ENCODE measurements at regions not wholly inside any gene's neighbourhood (a gene's known extent, or its start where the extent isn't known, plus 50 kb on each side); places are given as distances from the start of the nearest gene placed in this dataset.

- ChIA-PET POLR2A (no interaction called here), CTCF (no interaction called here)
- no peak overlapping the region for H3K27ac ChIP-seq (ENCODE audit: low read length in 2 of 2)
- H3K9ac ChIP-seq (ENCODE audit: low read length), result no peak overlapping the region
- Mint-ChIP-seq H3K9me3 (ENCODE audit: insufficient read depth) (no peaks in the 10 kb centered on the region), H3K27ac (no peak overlapping the region), H3K4me3 (no peak overlapping the region), H3K27me3 (no peaks in the 10 kb centered on the region), H3K4me1 (no peaks in the 10 kb centered on the region)
- H3K27me3 ChIP-seq (replicated peaks in 1 of 4; ENCODE audit: control extremely low read depth in 1 of 4, control insufficient read depth in 3 of 4, insufficient read depth in 4 of 4, low read length in 3 of 4), result no peaks in the 10 kb centered on the region
- H3K36me3 ChIP-seq (replicated peaks in 1 of 2; ENCODE audit: control extremely low read depth in 1 of 2, control insufficient read depth in 1 of 2, extremely low read depth in 1 of 2, insufficient read depth in 2 of 2, low read length in 1 of 2), result no peaks in the 10 kb centered on the region
- H3K4me2 ChIP-seq (replicated peaks; ENCODE audit: low read depth, low read length, poor library complexity, severe bottlenecking), result no peak overlapping the region
- no peak for ATAC-seq (ENCODE audit: low read depth)
- no peaks in the 10 kb centered on the region for H3K4me1 ChIP-seq (ENCODE audit: control insufficient read depth in 2 of 2, insufficient read depth in 2 of 2, low read length in 2 of 2)
- no CpG with 5 or more reads among the region's 2 CpGs for WGBS (ENCODE audit: insufficient coverage)
- no peak overlapping the region for H2AFZ ChIP-seq (ENCODE audit: insufficient read depth, low read depth, low read length, poor library complexity, severe bottlenecking)
- H4K20me1 ChIP-seq (ENCODE audit: control insufficient read depth, insufficient read depth, low read length, poor library complexity, severe bottlenecking), result no peaks in the 10 kb centered on the region
- intact Hi-C loops (cut with micrococcal nuclease), result no loop called here
- no peak overlapping the region for H3K4me3 ChIP-seq (ENCODE audit: control extremely low read depth in 1 of 5, extremely low read depth in 1 of 5, insufficient read depth in 1 of 5, low read depth in 2 of 5, low read length in 4 of 5)
- H3K79me2 ChIP-seq (ENCODE audit: control insufficient read depth, insufficient read depth, low read length), result no peaks in the 10 kb centered on the region
- DNase-seq, result no peak
- TF ChIP-seq EZH2 (IDR thresholded peaks at IDR 0.05; ENCODE audit: borderline replicate concordance, insufficient read depth, low read depth, low read length, poor library complexity, severe bottlenecking) (no peak), CTCF (IDR thresholded peaks at IDR 0.05) (no peak)
- peaks cover 0 to 3% (median 0%) of the 10 kb centered on the region in 3 donors for H3K9me3 ChIP-seq (ENCODE audit: control extremely low read depth in 1 of 3, control insufficient read depth in 2 of 3, insufficient read depth in 1 of 3, low read length in 2 of 3)
Measured at GRCh38 chr5:20223451-20223850, 235.5 kb upstream of the CDH18 start.

GRCh38 chr5:20215257-20215656 lies 227.3 kb upstream of the CDH18 start:
- DNase-seq (no peak), ATAC-seq (ENCODE audit: low read depth) (no peak)
- Histone ChIP-seq H3K36me3 (replicated peaks in 1 of 2; ENCODE audit: control extremely low read depth in 1 of 2, control insufficient read depth in 1 of 2, extremely low read depth in 1 of 2, insufficient read depth in 2 of 2, low read length in 1 of 2) (no peaks in the 10 kb centered on the region), H3K4me1 (ENCODE audit: control insufficient read depth in 2 of 2, insufficient read depth in 2 of 2, low read length in 2 of 2) (no peaks in the 10 kb centered on the region), H3K79me2 (ENCODE audit: control insufficient read depth, insufficient read depth, low read length) (no peaks in the 10 kb centered on the region), H3K4me2 (replicated peaks; ENCODE audit: low read depth, low read length, poor library complexity, severe bottlenecking) (no peak overlapping the region), H3K27ac (ENCODE audit: low read length in 2 of 2) (no peak overlapping the region), H3K4me3 (ENCODE audit: control extremely low read depth in 1 of 5, extremely low read depth in 1 of 5, insufficient read depth in 1 of 5, low read depth in 2 of 5, low read length in 4 of 5) (no peak overlapping the region), H4K20me1 (ENCODE audit: control insufficient read depth, insufficient read depth, low read length, poor library complexity, severe bottlenecking) (no peaks in the 10 kb centered on the region), H3K27me3 (replicated peaks in 1 of 4; ENCODE audit: control extremely low read depth in 1 of 4, control insufficient read depth in 3 of 4, insufficient read depth in 4 of 4, low read length in 3 of 4) (no peaks in the 10 kb centered on the region), H2AFZ (ENCODE audit: insufficient read depth, low read depth, low read length, poor library complexity, severe bottlenecking) (no peak overlapping the region), H3K9ac (ENCODE audit: low read length) (no peak overlapping the region), H3K9me3 (ENCODE audit: control extremely low read depth in 1 of 3, control insufficient read depth in 2 of 3, insufficient read depth in 1 of 3, low read length in 2 of 3) (peaks cover 0 to 3% (median 0%) of the 10 kb centered on the region in 3 donors)
- Mint-ChIP-seq H3K9me3 (ENCODE audit: insufficient read depth) (no peaks in the 10 kb centered on the region), H3K4me3 (no peak overlapping the region), H3K27ac (no peak overlapping the region), H3K4me1 (no peaks in the 10 kb centered on the region), H3K27me3 (no peaks in the 10 kb centered on the region)
- intact Hi-C loops (cut with micrococcal nuclease), result no loop called here
- WGBS (ENCODE audit: insufficient coverage), result no CpG with 5 or more reads among the region's 1 CpG
- TF ChIP-seq CTCF (IDR thresholded peaks at IDR 0.05) (no peak), EZH2 (IDR thresholded peaks at IDR 0.05; ENCODE audit: borderline replicate concordance, insufficient read depth, low read depth, low read length, poor library complexity, severe bottlenecking) (no peak)
- ChIA-PET CTCF (no interaction called here), POLR2A (no interaction called here)

Data from B cell (primary cell).